ENCODE measurements at regions not wholly inside any gene's neighbourhood (a gene's known extent, or its start where the extent isn't known, plus 50 kb on each side); places are given as distances from the start of the nearest gene placed in this dataset.

GRCh38 chr12:77324763-77325468 is 259.5 kb upstream of the E2F7 start:
- TF ChIP-seq CTCF (conservative IDR thresholded peaks at IDR 0.05 in 1 of 2, IDR thresholded peaks at IDR 0.05 in 1 of 2; ENCODE audit: extremely low read depth in 1 of 2, insufficient read depth in 1 of 2, low read depth in 1 of 2, low read length in 2 of 2) = peak; percentile 40 to 68
- TF ChIP-seq EZH2 (IDR thresholded peaks at IDR 0.05; ENCODE audit: borderline replicate concordance, low read length) = no peak
